ENCODE measurements at regions not wholly inside any gene's neighbourhood (a gene's known extent, or its start where the extent isn't known, plus 50 kb on each side); places are given as distances from the start of the nearest gene placed in this dataset.

DNA sequence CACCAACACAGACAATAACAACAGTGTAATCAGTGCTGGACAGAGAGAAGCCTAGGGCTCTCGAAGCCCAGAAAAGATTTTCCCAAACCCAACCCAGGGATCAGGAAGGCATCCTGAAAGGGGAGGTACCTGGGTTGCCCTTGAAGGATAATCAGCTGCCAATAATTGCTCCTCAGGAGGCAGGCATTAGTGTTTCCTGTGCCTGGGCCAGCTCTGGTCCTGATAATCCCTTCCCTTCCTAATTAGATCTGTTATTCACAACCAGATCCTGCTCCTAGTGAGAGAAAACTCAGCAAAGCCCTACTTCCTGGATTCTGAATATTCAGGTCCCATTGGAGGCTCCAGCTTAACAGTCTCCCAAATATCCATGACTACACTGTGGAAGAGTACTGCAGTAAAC, 117.4 kb downstream of the DMRTA2 start:
- no peak for TF ChIP-seq SOX15 (CRISPR knock-in tag; IDR thresholded peaks at IDR 0.05)
- TF ChIP-seq ZNF416 (CRISPR knock-in tag; IDR thresholded peaks at IDR 0.05) = no peak
- TF ChIP-seq IRF2 (CRISPR knock-in tag; IDR thresholded peaks at IDR 0.05; ENCODE audit: borderline replicate concordance, low read depth) = no peak
- no peak for TF ChIP-seq SP1 (CRISPR knock-in tag; conservative IDR thresholded peaks at IDR 0.05)
- TF ChIP-seq ZNF219 (CRISPR knock-in tag; IDR thresholded peaks at IDR 0.05; ENCODE audit: borderline replicate concordance) = no peak
- TF ChIP-seq ZBTB21 (CRISPR knock-in tag; IDR thresholded peaks at IDR 0.05; ENCODE audit: borderline replicate concordance) = no peak
- no peak for TF ChIP-seq RORB (CRISPR knock-in tag; IDR thresholded peaks at IDR 0.05)
- TF ChIP-seq CBFB (CRISPR knock-in tag; IDR thresholded peaks at IDR 0.05; ENCODE audit: low read depth) = no peak
- TF ChIP-seq, protein P1, sequence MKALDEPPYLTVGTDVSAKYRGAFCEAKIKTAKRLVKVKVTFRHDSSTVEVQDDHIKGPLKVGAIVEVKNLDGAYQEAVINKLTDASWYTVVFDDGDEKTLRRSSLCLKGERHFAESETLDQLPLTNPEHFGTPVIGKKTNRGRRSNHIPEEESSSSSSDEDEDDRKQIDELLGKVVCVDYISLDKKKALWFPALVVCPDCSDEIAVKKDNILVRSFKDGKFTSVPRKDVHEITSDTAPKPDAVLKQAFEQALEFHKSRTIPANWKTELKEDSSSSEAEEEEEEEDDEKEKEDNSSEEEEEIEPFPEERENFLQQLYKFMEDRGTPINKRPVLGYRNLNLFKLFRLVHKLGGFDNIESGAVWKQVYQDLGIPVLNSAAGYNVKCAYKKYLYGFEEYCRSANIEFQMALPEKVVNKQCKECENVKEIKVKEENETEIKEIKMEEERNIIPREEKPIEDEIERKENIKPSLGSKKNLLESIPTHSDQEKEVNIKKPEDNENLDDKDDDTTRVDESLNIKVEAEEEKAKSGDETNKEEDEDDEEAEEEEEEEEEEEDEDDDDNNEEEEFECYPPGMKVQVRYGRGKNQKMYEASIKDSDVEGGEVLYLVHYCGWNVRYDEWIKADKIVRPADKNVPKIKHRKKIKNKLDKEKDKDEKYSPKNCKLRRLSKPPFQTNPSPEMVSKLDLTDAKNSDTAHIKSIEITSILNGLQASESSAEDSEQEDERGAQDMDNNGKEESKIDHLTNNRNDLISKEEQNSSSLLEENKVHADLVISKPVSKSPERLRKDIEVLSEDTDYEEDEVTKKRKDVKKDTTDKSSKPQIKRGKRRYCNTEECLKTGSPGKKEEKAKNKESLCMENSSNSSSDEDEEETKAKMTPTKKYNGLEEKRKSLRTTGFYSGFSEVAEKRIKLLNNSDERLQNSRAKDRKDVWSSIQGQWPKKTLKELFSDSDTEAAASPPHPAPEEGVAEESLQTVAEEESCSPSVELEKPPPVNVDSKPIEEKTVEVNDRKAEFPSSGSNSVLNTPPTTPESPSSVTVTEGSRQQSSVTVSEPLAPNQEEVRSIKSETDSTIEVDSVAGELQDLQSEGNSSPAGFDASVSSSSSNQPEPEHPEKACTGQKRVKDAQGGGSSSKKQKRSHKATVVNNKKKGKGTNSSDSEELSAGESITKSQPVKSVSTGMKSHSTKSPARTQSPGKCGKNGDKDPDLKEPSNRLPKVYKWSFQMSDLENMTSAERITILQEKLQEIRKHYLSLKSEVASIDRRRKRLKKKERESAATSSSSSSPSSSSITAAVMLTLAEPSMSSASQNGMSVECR (CRISPR knock-in tag; IDR thresholded peaks at IDR 0.05; ENCODE audit: borderline replicate concordance) = no peak
- no peak for TF ChIP-seq ZNF232 (CRISPR knock-in tag; IDR thresholded peaks at IDR 0.05)
- TF ChIP-seq TP53 (CRISPR knock-in tag; IDR thresholded peaks at IDR 0.05) = no peak
- no peak for TF ChIP-seq ZNF121 (CRISPR knock-in tag; IDR thresholded peaks at IDR 0.05)
- TF ChIP-seq ETV6 (CRISPR knock-in tag; IDR thresholded peaks at IDR 0.05) = no peak
- Mint-ChIP-seq H3K4me3 (no peak overlapping the region), H3K27me3 (ENCODE audit: low read depth) (no peaks in the 10 kb centered on the region), H3K27ac (no peak overlapping the region), H3K9me3 (no peaks in the 10 kb centered on the region), H3K4me1 (peaks cover 15% of the 10 kb centered on the region), H3K36me3 (no peaks in the 10 kb centered on the region)
- ATAC-seq (peak; percentile 52), DNase-seq (ENCODE audit: low spot score) (no peak)
- CTCF ChIA-PET = interaction anchor here (0.8 to 1.8 kb wide), 3 partner anchors 27 to 43 kb away, joined by 3 to 6 read pairs (median 4); no protein-coding TSS in a partner anchor
- POLR2A ChIA-PET = no interaction called here

DNA sequence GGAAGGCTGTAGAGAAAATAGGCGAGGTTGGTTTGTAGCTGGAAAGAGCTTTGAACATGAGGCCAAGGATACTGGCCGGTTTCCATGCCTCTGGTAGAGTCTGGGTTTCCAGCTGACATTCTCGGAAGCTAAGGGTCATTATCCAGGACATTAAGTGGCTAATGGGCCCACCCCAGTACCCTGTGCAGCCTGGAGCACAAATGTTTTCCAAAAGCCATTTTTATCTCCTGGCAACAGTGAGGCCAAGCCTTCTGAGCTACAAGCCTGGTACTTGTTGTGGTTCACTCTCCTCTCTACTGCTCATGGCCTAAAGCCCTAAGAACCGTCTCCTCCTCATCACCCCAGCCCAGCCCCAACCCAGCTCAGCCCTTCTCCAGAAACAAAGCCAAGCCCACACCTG, 122.9 kb downstream of the DMRTA2 start:
- H3K4me3 Mint-ChIP-seq = no peak overlapping the region

More for the DNA sequence above, 122.9 kb downstream of the DMRTA2 start:
- H3K27ac Mint-ChIP-seq = no peak overlapping the region
- TF ChIP-seq, protein P2, sequence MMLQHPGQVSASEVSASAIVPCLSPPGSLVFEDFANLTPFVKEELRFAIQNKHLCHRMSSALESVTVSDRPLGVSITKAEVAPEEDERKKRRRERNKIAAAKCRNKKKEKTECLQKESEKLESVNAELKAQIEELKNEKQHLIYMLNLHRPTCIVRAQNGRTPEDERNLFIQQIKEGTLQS (CRISPR knock-in tag; conservative IDR thresholded peaks at IDR 0.05) = no peak
- TF ChIP-seq NR1H2 (CRISPR knock-in tag; IDR thresholded peaks at IDR 0.05) (no peak), AR (CRISPR knock-in tag; IDR thresholded peaks at IDR 0.05) (no peak), NFYB (CRISPR knock-in tag; conservative IDR thresholded peaks at IDR 0.05; ENCODE audit: low read depth) (no peak), ZNF263 (CRISPR knock-in tag; IDR thresholded peaks at IDR 0.05; ENCODE audit: low read depth) (no peak), TEAD1 (CRISPR knock-in tag; IDR thresholded peaks at IDR 0.05) (no peak), ATF1 (CRISPR knock-in tag; IDR thresholded peaks at IDR 0.05) (no peak), RORB (CRISPR knock-in tag; IDR thresholded peaks at IDR 0.05) (no peak), NFATC4 (CRISPR knock-in tag; IDR thresholded peaks at IDR 0.05) (no peak)
- TF ChIP-seq, protein P3, sequence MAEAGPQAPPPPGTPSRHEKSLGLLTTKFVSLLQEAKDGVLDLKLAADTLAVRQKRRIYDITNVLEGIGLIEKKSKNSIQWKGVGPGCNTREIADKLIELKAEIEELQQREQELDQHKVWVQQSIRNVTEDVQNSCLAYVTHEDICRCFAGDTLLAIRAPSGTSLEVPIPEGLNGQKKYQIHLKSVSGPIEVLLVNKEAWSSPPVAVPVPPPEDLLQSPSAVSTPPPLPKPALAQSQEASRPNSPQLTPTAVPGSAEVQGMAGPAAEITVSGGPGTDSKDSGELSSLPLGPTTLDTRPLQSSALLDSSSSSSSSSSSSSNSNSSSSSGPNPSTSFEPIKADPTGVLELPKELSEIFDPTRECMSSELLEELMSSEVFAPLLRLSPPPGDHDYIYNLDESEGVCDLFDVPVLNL (CRISPR knock-in tag; IDR thresholded peaks at IDR 0.05; ENCODE audit: borderline replicate concordance, low read depth) = no peak
- H3K36me3 Mint-ChIP-seq = no peaks in the 10 kb centered on the region
- CTCF ChIA-PET = interaction anchor here (1.1 to 1.4 kb wide), 3 partner anchors 8 to 33 kb away, joined by 3 to 4 read pairs (median 3); no protein-coding TSS in a partner anchor
- POLR2A ChIA-PET = no interaction called here
- no peaks in the 10 kb centered on the region; the same call in 1 of the 2 replicates for H3K27me3 Mint-ChIP-seq (ENCODE audit: low read depth)
- no peak for ATAC-seq
- peaks cover 2% of the 10 kb centered on the region for H3K4me1 Mint-ChIP-seq
- no peak for DNase-seq (ENCODE audit: low spot score)
- H3K9me3 Mint-ChIP-seq = no peaks in the 10 kb centered on the region

Measured in WTC11 (cell line).